ENCODE measurements at regions not wholly inside any gene's neighbourhood (a gene's known extent, or its start where the extent isn't known, plus 50 kb on each side); places are given as distances from the start of the nearest gene placed in this dataset.

DNA sequence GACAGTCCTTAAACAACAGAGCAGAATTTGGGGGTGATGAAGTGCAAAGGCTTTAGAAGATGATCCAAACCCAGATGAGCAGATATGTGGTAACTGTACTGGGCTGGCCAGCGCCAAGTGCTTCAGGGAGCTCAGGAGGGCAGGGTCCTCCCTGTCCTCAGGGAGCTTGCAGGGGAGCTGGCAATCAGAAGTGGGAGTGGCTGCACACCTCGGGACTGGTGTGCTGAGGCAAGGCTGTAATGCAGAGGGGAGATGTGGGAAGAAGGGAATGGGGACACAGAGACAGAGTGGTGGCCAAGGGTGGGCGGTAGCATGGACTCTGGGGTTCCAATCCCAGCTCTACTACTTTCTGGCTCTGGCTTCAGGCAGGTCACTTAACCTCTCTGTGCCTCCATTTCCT lies 235.6 kb upstream of the NCAM1 start:
- Mint-ChIP-seq H3K4me1 (peaks cover 8% of the 10 kb centered on the region), H3K9me3 (no peaks in the 10 kb centered on the region), H3K27ac (no peak overlapping the region), H3K36me3 (no peaks in the 10 kb centered on the region), H3K27me3 (ENCODE audit: low read depth) (peaks cover 56% of the 10 kb centered on the region), H3K4me3 (no peak overlapping the region)
- TF ChIP-seq, protein P1, sequence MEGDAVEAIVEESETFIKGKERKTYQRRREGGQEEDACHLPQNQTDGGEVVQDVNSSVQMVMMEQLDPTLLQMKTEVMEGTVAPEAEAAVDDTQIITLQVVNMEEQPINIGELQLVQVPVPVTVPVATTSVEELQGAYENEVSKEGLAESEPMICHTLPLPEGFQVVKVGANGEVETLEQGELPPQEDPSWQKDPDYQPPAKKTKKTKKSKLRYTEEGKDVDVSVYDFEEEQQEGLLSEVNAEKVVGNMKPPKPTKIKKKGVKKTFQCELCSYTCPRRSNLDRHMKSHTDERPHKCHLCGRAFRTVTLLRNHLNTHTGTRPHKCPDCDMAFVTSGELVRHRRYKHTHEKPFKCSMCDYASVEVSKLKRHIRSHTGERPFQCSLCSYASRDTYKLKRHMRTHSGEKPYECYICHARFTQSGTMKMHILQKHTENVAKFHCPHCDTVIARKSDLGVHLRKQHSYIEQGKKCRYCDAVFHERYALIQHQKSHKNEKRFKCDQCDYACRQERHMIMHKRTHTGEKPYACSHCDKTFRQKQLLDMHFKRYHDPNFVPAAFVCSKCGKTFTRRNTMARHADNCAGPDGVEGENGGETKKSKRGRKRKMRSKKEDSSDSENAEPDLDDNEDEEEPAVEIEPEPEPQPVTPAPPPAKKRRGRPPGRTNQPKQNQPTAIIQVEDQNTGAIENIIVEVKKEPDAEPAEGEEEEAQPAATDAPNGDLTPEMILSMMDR (IDR thresholded peaks at IDR 0.05; ENCODE audit: unreplicated experiment), result no peak
- DNase-seq (ENCODE audit: low spot score in 2 of 2, unreplicated experiment in 2 of 2), result no peak

DNA sequence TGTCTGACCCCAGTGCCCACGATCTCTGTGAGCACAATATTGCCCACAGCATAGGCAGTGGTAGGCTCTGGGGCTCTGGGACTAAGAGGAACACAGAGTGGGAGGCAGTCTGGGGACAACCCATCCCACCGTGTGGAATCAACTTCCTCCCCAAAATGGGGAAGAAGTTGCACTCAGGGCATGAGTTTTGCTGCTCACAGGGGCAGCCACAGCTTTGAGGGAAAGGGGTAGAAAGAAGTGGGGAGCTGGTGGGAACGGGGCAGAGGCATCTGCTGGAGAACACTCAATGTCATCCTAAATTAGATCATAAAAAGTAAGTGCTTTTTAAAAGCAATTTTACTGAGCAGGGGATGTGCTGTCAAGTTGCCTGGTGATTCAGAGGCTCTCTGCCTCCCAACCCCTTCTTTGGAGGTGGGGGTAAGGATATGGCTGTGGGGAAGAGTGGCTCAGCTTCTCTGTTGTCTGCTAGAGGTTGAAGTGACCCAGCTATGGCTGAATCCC lies 233.8 kb upstream of the NCAM1 start:
- H3K27ac Mint-ChIP-seq, result no peak overlapping the region
- TF ChIP-seq, protein P1 (IDR thresholded peaks at IDR 0.05; ENCODE audit: unreplicated experiment), result no peak
- H3K4me3 Mint-ChIP-seq, result no peak overlapping the region
- H3K27me3 Mint-ChIP-seq (ENCODE audit: low read depth), result peaks cover 48% of the 10 kb centered on the region
- H3K4me1 Mint-ChIP-seq, result peaks cover 6% of the 10 kb centered on the region
- no peak for DNase-seq (ENCODE audit: low spot score in 2 of 2, unreplicated experiment in 2 of 2)
- no peaks in the 10 kb centered on the region for H3K9me3 Mint-ChIP-seq
- H3K36me3 Mint-ChIP-seq, result no peaks in the 10 kb centered on the region

DNA sequence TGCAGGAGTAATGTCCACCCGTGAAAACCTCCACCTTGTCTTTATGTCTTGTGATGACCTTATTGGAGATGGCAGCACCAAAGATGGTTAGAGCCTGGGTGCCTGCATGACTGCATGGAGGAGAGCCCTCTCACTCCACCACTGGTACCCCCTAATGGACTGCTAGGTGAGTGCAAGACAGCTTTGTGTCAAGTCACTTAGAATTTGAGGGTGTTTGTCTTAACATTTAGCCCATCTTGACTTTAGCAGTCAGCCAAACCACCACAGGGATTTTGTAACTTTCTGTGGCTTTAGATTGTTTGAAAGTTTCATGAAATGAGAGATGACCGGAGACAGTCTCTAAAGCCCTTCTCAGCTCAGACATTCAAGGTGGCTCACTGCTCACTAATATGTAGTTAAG lies 232.9 kb upstream of the NCAM1 start:
- no peak for DNase-seq (ENCODE audit: low spot score in 2 of 2, unreplicated experiment in 2 of 2)
- Mint-ChIP-seq H3K4me3 (no peak overlapping the region), H3K9me3 (no peaks in the 10 kb centered on the region), H3K27me3 (ENCODE audit: low read depth) (peaks cover 50% of the 10 kb centered on the region), H3K36me3 (no peaks in the 10 kb centered on the region), H3K27ac (no peak overlapping the region), H3K4me1 (peaks cover 2% of the 10 kb centered on the region)
- TF ChIP-seq, protein P1 (IDR thresholded peaks at IDR 0.05; ENCODE audit: unreplicated experiment), result no peak

DNA sequence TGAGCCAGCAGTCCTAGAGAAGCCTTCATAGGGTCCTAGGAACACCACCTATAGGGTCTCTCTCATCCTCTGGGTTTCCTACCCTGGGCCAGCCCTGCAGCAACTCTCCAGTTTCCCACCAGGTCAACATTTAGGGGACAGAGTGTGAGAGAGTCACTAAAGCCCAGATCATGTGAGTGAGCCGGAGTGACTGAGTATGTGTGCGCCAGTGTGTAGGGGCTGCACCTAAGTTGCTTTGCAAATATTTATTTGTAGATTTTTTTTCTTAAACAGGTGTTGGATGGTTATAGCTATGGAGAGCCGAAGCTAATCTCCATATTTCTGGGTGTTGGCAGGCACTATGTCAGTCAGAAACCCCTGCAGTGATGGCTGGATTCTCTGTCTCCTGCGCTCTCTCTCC lies 232.5 kb upstream of the NCAM1 start:
- TF ChIP-seq, protein P1 (IDR thresholded peaks at IDR 0.05; ENCODE audit: unreplicated experiment), result no peak
- peaks cover 2% of the 10 kb centered on the region for H3K4me1 Mint-ChIP-seq
- no peak for DNase-seq (ENCODE audit: low spot score in 2 of 2, unreplicated experiment in 2 of 2)

DNA sequence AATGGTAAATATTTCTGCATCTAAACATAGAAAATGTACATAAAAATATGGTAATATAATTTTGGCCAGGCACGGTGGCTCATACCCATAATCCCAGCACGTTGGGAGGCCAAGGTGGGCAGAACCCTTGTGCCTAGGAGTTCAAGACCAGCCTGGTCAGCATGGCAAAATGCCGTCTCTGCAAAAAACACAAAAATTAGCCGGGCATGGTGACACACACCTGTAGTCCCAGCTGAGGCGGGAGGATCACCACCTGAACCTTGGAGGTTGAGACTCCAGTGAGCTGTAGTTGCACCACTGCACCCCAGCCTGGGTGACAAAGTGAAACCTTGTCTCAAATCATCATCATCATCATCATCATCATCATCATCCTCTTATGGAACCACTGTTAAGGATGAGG lies 230.6 kb upstream of the NCAM1 start:
- H3K27me3 Mint-ChIP-seq (ENCODE audit: low read depth), result peaks cover 58% of the 10 kb centered on the region
- no peaks in the 10 kb centered on the region for H3K4me1 Mint-ChIP-seq
- DNase-seq (ENCODE audit: low spot score in 2 of 2, unreplicated experiment in 2 of 2), result no peak
- TF ChIP-seq, protein P1 (IDR thresholded peaks at IDR 0.05; ENCODE audit: unreplicated experiment), result no peak
- no peaks in the 10 kb centered on the region for H3K36me3 Mint-ChIP-seq
- no peaks in the 10 kb centered on the region for H3K9me3 Mint-ChIP-seq
- H3K27ac Mint-ChIP-seq, result no peak overlapping the region
- H3K4me3 Mint-ChIP-seq, result no peak overlapping the region

More for the DNA sequence above, 232.5 kb upstream of the NCAM1 start:
- no peaks in the 10 kb centered on the region for H3K36me3 Mint-ChIP-seq
- H3K9me3 Mint-ChIP-seq, result no peaks in the 10 kb centered on the region
- H3K27ac Mint-ChIP-seq, result no peak overlapping the region
- no peak overlapping the region for H3K4me3 Mint-ChIP-seq
- H3K27me3 Mint-ChIP-seq (ENCODE audit: low read depth), result peaks cover 55% of the 10 kb centered on the region

DNA sequence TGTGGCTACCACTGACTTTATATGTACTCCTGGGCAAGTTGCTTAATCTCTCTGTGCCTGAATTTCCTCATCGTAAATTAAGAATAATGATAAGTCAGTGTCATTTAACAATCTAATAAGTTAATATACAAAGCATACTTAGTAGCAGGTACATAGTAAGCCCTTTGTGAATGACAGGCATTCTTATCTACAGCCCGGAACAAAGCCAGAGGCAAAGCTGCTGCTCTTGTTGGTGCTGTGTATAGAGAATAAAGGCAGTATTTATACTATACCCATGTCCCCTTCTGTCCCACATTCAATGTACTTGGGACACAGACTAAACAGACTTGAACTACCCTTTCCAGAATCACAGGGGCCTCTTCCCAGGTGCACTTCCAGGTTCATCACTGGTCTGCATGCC lies 229.7 kb upstream of the NCAM1 start:
- Mint-ChIP-seq H3K27me3 (ENCODE audit: low read depth) (peaks cover 59% of the 10 kb centered on the region), H3K27ac (no peak overlapping the region), H3K36me3 (no peaks in the 10 kb centered on the region), H3K4me3 (no peak overlapping the region), H3K9me3 (no peaks in the 10 kb centered on the region), H3K4me1 (no peaks in the 10 kb centered on the region)
- TF ChIP-seq, protein P1 (IDR thresholded peaks at IDR 0.05; ENCODE audit: unreplicated experiment), result no peak
- DNase-seq (ENCODE audit: low spot score in 2 of 2, unreplicated experiment in 2 of 2), result no peak

Data from mesothelial cell of epicardium (in vitro differentiated cells).